Peyer's patch (tissue), 4 donors: ENCODE measurements at regions not wholly inside any gene's neighbourhood (a gene's known extent, or its start where the extent isn't known, plus 50 kb on each side); places are given as distances from the start of the nearest gene placed in this dataset.

ENCODE experiments used
- DNase-seq, 3 donors: peaks; one replicate each; pipeline ENCODE4 v3.0.0-alpha.2; 2017 to 2019
- H3K27ac ChIP-seq, 4 donors: fragments of 200-600 bp; sonication (generic); one replicate each; pipeline ENCODE4 v1.5.1; 2016 to 2019
- H3K27me3 ChIP-seq, 2 donors: fragments of 200-600 bp; sonication (generic); one replicate each; pipeline ENCODE4 v1.5.1; 2019
- H3K36me3 ChIP-seq, 3 donors: fragments of 200-600 bp; sonication (generic); one replicate each; pipeline ENCODE4 v1.5.1; 2016 to 2019
- H3K4me1 ChIP-seq, 4 donors: fragments of 200-600 bp; sonication (generic); one replicate each; pipeline ENCODE4 v1.5.1; 2016 to 2019
- H3K4me3 ChIP-seq, 4 donors: fragments of 200-600 bp; sonication (generic); 1 replicate in 3 of 4; 2 replicates in 1 of 4; pipeline ENCODE4 v1.5.1; 2016 to 2019; ENCODE audit warnings: mild to moderate bottlenecking in 1 of 4
- H3K9me3 ChIP-seq, 4 donors: fragments of 200-600 bp; sonication (generic); one replicate each; pipeline ENCODE4 v1.5.1; 2016 to 2019; ENCODE audit warnings: mild to moderate bottlenecking in 1 of 4
- POLR2A ChIP-seq, 2 donors: fragments of 450-650 bp; IDR thresholded peaks; one replicate each; pipeline ENCODE4 v1.5.1; 2017; ENCODE audit warnings: antibody characterized with exemption in 2 of 2, mild to moderate bottlenecking in 2 of 2, moderate library complexity in 2 of 2
- TF ChIP-seq, protein P1 (sequence below), 6 experiments: fragments of 450-650 bp in 4 of 6; fragments of 200-600 bp in 2 of 6; sonication (generic) in 1 of 6; IDR thresholded peaks; one replicate each; pipeline ENCODE4 v1.5.1; 2017 to 2019; ENCODE audit warnings: antibody characterized with exemption in 6 of 6, mild to moderate bottlenecking in 3 of 6, moderate library complexity in 1 of 6

DNA sequence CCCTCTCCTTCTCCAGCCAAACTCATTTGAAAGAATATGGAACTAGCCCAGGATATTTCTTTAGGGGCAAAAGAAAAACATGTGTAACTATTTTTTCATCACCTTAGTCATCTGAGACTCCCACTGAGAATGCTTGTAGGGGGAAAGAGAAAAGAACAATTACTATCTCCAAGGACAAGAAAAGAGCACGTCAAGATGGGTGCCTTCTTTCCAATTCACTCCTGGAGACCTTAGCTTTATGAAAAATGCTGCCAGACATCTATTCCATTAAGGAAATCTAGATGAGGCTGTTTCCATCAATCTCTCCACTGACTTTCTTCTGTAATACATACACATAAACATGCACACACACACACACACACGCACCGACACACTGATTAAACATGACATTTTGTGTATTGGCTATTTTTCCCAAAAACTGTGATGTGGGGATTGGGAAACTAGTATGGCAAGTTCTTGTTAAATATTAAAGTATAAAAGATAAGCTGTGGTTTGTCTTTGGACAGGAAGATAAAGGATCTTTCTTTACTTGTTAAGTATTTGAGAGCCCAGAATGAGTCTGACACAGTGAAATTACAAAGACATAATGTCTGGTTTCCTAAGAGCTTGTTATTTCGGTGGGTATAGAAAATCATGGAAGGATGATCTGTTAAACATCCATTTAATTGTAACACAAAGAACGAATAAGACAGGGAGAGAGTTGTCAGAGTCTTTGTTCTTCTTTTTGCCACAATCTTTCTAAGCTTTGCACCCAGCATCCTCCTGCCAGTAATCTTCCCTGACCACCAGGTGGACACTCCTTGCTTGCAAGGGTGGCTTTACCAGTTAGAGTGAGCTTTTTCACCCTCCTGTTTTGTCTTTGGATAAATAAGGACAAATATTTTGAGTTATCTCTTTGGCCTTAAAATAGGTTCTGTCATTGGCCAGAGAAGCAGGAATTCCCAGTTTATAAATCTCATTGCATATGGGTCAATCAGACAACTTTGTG lies 177.3 kb upstream of the TMEM72 start:
- Histone ChIP-seq H3K9me3 (peaks cover 0 to 5% (median 0%) of the 10 kb centered on the region in 4 donors), H3K27ac (no peak overlapping the region), H3K36me3 (no peaks in the 10 kb centered on the region), H3K4me3 (no peak overlapping the region), H3K4me1 (no peaks in the 10 kb centered on the region), H3K27me3 (no peaks in the 10 kb centered on the region)
- no peak for DNase-seq
- TF ChIP-seq, protein P1, sequence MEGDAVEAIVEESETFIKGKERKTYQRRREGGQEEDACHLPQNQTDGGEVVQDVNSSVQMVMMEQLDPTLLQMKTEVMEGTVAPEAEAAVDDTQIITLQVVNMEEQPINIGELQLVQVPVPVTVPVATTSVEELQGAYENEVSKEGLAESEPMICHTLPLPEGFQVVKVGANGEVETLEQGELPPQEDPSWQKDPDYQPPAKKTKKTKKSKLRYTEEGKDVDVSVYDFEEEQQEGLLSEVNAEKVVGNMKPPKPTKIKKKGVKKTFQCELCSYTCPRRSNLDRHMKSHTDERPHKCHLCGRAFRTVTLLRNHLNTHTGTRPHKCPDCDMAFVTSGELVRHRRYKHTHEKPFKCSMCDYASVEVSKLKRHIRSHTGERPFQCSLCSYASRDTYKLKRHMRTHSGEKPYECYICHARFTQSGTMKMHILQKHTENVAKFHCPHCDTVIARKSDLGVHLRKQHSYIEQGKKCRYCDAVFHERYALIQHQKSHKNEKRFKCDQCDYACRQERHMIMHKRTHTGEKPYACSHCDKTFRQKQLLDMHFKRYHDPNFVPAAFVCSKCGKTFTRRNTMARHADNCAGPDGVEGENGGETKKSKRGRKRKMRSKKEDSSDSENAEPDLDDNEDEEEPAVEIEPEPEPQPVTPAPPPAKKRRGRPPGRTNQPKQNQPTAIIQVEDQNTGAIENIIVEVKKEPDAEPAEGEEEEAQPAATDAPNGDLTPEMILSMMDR (IDR thresholded peaks at IDR 0.05): peak in 1 of 6 experiments; percentile 8
- no peak for TF ChIP-seq POLR2A (IDR thresholded peaks at IDR 0.05)

GRCh38 chr10:44742248-44742647 lies 168.9 kb upstream of the TMEM72 start:
- Histone ChIP-seq H3K4me1 (no peaks in the 10 kb centered on the region), H3K36me3 (no peaks in the 10 kb centered on the region), H3K27ac (no peak overlapping the region), H3K4me3 (no peak overlapping the region), H3K27me3 (no peaks in the 10 kb centered on the region), H3K9me3 (no peaks in the 10 kb centered on the region)
- DNase-seq: no peak
- TF ChIP-seq, protein P1 (IDR thresholded peaks at IDR 0.05): no peak
- no peak for TF ChIP-seq POLR2A (IDR thresholded peaks at IDR 0.05)

- no peaks in the 10 kb centered on the region for H3K27me3 ChIP-seq
- H3K9me3 ChIP-seq: no peaks in the 10 kb centered on the region
- no peak for DNase-seq
- H3K4me3 ChIP-seq: no peak overlapping the region
- no peaks in the 10 kb centered on the region for H3K4me1 ChIP-seq
- H3K27ac ChIP-seq: no peak overlapping the region
- H3K36me3 ChIP-seq: no peaks in the 10 kb centered on the region
- no peak for TF ChIP-seq POLR2A (IDR thresholded peaks at IDR 0.05)
- TF ChIP-seq, protein P1 (IDR thresholded peaks at IDR 0.05): no peak
Observed at GRCh38 chr10:44743535-44743934, 167.6 kb upstream of the TMEM72 start.

- no peaks in the 10 kb centered on the region for H3K27me3 ChIP-seq
- DNase-seq: no peak
- no peaks in the 10 kb centered on the region for H3K9me3 ChIP-seq
- TF ChIP-seq, protein P1 (IDR thresholded peaks at IDR 0.05): no peak
- no peak for TF ChIP-seq POLR2A (IDR thresholded peaks at IDR 0.05)
- H3K4me1 ChIP-seq: no peaks in the 10 kb centered on the region
- H3K36me3 ChIP-seq: no peaks in the 10 kb centered on the region
- H3K4me3 ChIP-seq: no peak overlapping the region
- H3K27ac ChIP-seq: no peak overlapping the region
Observed at GRCh38 chr10:44745920-44746319, 165.2 kb upstream of the TMEM72 start.

DNA sequence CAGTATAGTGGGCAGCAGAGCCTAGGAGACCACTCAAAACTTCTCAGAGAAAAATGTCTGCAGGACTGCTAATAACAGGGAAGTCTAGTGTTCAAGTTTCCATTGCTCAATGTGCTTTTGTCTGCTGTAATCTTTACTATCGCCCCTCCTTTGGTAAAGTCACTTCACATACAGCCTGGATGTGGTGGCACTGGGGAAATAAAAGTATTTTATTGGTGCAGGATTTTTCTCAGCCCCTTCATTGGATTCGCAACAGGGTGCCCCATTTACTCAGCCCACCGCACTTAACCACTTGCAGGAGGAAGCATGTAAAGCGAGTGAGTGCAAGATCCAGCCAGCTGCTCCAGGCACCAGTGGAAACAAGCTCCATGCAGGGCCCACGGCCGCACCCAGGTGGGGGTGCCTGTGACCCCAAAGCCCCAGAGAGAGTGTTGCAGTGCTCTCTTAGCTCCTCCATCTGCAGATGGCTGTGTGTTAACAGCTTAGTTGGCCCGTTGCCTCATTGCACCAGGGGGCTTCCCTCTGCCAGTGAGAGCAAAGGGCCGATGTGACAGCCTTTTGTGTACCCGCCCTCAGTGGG lies 163.5 kb upstream of the TMEM72 start:
- no peaks in the 10 kb centered on the region for H3K4me1 ChIP-seq
- no peaks in the 10 kb centered on the region for H3K9me3 ChIP-seq
- no peaks in the 10 kb centered on the region for H3K27me3 ChIP-seq
- H3K4me3 ChIP-seq: no peak overlapping the region
- no peak for DNase-seq
- H3K36me3 ChIP-seq: no peaks in the 10 kb centered on the region
- H3K27ac ChIP-seq: no peak overlapping the region
- TF ChIP-seq, protein P1 (IDR thresholded peaks at IDR 0.05): no peak
- TF ChIP-seq POLR2A (IDR thresholded peaks at IDR 0.05): no peak
